Embryonic facial prominence (tissue), 1 donor: ENCODE measurements at regions not wholly inside any gene's neighbourhood (a gene's known extent, or its start where the extent isn't known, plus 50 kb on each side); places are given as distances from the start of the nearest gene placed in this dataset.

Source experiments
- DNase-seq: peaks from one replicate; pipeline ENCODE4 v3.0.0-alpha.2; 2016; ENCODE audit errors: extremely low spot score

DNA sequence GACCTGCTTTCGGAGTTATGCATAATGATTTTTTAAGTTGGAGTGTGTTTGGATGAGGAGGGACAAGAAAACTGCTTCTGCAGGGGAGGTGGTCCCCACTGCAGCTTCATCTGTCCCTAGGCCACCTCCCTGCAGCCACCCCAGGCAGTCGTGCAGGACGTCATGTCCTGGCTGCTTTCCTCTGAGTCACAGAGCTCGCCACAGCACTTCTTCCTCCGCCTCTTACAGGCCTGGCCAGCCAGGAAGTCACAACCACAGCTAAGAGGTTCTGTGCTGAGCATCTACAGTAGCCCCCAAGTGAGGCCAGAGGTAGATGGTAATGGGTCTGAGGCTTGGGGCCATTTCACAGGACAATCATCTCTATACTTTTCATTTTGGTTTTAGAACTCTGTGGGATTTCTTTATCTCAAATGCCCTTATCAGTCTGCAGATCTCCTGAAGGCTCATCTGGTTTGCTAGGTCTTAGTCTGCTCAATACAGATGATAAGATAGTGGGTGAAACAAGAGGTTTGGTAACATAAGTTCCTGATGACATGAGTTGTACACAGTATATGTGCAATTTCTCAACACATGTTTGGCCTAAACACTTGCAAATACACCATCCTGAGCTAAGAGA is 106.4 kb downstream of the ARF6 start:
- no peak for DNase-seq

DNA sequence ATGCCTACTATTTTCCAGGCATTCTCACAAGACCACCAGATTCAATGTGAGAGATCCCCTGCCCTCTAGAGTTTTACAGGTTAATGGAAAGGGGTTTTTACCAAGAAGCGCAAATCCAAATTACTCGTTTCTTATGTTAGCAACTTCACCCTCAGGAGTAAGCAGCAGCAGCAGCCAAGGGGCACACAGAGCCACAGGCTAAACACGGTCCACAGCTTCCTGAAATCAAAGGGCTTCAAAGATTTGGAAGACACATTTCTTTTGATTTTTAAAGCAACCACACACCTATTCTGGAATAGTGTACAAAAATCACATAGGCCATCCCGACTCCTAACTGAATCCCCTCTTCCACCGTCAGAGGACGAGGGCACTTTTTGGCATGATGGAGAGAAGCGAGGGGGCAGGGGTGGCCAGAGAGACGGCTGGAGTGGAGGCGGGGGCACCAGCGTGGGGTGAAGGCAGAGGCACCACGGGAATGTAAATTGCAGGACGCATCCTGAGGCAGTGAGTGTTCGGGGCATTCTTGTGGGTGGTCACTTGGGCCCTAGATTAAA is 107.0 kb downstream of the ARF6 start:
- DNase-seq: no peak

DNA sequence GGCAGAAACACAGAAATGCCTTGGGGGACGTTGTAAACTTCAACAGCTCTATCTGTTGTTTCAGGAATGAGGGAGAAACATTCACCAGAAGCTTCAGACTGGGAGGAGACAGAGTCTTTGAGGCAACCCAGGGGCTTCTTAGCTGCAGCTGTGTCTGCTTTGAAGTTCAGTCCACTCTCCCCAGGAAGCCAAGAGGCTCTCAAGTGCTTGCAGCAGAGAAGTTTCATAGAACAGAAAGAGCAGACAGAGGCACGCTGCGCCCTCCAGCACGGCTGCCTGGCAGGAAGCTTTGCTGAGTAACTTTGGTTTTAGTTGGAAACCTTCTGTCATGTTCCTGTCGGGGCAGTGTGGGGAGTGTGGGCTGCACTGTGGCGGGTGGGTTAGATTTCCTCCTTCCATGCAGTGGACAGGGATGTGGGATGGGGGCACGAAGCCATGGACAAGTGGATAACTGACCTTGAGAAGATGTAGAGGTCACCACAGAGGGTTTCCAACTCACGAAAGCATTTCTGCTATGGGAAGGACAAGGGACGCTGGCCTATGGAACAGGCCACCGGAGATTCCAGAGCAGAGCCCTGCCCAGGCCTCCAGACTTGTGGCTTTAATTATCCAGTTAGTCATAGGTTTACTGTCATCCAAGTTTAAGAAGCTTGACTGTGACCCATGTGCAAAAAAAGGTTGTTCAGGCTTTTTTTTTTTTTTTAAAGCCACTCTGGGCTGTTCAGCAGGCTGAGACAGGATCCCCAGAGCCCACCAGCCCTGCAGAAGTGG is 107.7 kb downstream of the ARF6 start:
- DNase-seq: peak; percentile 29

DNA sequence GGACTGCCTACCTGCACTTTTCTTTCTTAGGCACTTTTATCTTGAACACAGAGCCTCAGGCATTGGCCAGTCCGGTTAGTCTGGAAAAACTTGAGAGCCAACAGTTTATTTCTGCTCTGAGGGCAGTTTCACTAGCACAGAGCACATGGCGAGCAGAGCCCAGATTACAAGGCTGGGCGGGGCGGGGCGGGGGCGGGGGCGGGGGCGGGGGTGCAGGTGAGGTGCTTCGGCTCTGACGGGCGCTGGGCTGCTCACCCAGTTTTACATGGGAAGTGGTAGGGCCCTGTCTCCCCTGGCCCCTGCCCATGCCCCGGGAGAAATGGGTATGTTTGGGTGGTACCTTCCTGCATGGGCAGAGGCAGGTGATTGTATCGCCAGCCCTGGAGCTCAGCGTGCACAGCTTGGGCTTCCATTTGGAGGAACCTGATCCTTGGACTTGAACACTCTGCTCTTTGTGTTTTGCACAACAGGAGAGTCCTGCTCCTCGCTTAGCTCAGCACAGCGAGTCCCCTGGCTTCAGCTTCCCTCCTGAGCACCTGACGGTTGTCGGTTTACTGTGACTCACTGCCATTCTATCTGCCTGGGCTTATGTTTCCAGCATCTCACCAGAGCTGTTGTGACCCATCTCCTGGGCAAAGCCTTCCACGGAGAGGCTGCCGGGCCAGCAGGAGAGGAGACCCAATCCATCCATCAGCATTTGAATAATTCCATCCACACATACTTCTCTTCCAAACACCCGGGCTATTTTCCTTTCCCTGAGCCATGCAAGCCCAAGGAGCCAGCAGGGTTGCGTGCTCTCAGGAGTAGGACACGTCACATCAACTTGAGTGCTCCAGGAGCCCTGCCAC is 108.5 kb downstream of the ARF6 start:
- no peak for DNase-seq

DNA sequence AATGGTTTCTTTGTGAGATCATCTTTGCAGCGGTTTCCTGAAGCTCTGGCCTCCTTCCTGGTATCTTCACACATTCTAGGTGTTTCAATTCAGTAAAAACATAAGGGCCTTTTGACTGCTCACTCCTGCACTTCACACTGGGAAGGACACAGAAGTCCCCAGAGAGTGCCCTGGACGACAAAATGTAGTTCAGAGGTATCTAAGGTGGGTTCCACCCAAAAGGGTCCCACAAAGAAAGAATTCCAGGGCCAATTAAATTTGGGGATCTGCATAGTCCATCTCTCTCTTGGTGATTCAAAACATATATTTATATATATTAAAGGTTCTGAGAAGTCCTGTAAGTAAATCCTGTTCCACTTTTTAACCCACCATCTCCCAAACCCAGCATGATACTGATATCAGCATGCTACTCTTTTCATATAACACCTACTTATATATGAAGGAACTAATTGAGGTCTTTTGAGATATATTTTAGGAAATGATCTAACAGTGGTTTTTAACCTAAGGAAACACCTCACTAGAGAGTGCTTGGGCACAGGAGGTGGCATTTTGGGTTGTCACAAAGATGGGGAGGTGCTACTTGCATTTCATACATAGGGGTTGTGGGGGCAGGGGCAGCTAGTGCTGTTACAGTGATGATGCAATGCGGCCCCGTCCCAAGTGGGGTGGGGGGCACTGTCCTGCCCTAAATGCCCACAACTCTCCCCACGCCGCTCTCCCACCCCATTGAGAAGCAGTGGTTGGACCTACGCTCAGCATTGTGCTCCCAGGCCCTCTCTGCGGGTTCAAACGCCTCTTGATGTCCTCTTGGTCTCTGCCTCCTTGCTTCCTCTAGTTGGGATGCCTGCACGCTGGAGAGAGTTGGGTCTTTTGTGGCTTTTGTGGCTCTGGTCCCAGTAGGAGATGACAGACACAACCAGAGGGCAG is 109.4 kb downstream of the ARF6 start:
- no peak for DNase-seq

DNA sequence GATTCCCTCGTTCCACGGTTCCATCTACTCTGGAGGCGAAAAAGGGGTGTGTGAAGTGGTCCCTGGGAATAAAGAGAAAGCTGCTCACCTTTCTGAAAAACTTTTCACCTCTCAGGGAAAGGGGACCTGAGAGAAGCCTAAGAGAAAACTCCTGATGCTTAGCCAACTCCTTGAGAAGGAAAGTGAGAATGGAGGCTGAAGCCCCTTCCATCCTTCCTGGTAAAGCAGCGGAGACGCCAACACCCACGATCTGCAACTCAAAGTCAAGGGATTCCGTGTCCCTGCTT is 110.0 kb downstream of the ARF6 start:
- no peak for DNase-seq

DNA sequence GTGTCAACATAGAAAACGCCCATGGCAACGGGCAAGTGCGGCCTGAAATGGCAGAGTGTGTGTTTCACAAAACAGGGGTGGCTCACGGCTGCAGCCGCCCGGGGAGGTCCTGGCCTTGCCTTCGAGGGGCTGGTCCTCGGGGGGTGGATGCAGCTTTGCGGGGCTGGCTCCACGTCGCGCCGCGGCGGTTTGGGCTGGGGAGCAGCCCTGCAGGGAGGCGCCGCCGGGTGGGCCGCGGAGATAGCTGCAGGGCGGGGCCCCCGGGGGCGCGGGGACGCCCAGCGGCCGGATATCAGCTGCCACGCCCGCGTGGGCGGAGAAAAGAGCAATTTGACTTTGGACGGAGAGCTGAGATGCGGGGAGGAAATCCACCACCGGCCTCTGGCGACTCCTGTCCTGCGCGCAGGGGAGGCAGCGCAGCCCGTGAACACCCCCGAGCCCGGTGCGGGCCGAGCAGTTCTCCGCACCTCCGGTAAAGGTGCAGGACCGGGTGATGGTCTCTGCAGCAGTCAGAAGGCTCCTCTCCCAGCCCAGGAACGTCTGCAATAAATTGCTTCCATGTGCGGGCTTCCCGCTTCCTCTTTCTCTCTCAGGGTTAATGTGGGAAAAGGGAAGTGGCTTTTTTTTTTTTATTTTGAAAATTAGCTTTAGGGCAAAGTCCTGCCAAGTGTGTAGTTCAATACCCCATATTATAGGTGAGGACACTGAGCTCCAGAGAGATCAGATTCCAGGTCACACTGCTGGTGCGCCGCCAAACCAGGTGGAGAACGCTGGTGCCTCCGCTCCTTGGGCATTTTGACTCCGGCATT is 110.5 kb downstream of the ARF6 start:
- DNase-seq: peak; percentile 35

DNA sequence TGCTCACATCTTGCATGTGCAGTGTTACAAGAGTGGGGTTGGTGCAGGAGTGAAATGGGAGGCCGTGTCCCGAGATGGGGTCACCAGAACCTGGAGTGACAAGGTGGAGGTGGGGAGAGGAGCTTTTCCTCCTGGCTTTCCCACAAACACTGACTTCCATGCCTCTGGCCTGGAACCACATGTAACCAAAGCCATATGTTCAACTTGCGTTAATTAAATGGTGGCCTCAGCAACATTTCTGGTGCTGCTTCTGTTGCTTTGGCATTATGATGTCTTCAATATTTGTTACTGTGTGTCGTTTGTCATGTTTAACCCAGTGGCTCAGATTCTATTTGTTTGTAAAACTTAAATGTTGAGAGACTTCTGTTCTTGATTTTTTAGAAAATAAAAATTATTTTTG is 110.2 kb downstream of the VCPKMT start:
- no peak for DNase-seq

DNA sequence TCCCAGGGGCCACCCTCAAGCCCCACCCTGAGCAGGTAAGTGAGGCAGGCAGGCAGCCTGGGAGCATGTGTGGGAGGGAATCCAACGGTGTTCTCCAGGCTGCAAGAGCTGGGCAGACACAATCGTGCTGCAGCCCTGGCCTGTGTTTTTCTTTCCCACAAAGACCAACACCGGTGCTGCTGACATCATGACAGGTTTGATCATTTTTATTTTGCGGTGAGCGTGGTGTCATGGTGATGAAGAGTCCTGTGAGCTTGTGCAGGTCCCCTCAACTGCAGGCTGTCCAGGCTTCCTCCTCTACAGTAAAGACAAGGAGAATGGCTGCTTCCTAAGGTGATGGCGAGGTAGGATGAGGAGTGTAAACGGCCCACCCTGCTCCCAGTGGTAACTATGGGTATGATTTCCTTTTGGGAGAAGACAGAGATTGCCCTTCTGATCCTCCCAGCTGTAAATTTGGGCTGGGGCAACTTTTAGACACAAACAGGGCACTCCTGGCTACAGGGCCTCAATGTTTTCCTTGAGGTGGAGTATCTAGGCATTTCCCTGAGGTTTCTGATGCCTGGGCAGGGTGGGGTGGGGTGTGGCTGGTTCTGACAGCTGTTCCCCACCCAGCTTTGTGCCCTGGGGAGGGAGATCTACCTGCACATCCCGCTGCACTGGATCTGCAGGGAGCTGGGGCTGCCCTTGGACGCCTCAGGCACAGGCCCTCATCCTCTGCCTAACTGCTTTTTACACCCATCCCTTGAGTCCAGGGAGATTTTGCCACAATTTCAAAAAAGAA is 109.1 kb downstream of the VCPKMT start:
- DNase-seq: no peak

DNA sequence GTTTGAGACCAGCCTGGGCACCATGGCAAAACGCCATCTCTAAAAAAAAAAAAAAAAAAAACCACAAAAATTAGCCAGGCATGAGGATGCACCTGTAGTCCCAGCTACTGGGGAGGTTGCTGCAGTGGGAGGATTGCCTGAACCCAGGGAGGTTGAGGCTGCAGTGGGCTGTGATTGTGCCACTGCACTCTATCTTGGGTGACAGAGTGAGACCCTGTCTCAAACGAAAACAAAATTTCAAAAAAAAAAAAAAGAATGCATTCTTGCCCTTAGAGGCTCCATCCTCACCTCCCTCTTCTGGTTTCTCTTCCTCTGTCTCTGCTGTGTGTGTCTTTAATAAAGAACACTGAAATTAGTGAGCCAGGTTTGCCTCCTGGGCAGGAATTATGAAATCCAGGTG is 107.8 kb downstream of the VCPKMT start:
- no peak for DNase-seq

DNA sequence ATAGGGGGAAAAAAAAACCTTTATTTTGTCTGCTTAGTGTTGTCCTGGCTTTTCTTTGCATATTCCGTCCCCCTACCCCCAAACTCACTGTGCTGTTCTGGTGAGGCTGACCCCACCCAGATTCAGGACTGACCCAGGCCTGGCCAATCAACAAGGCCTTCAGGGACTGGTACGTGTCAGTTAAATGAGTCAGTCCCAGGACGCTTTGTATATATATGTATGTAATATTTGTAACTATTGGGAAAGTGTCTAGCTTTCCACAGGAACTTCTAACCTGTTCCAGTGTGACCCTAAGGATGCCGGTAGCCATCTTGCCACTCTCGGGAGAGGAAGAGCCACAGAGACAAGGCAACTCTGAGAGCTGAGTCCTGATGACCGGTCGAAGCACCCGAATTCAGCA is 107.4 kb downstream of the VCPKMT start:
- DNase-seq: no peak

DNA sequence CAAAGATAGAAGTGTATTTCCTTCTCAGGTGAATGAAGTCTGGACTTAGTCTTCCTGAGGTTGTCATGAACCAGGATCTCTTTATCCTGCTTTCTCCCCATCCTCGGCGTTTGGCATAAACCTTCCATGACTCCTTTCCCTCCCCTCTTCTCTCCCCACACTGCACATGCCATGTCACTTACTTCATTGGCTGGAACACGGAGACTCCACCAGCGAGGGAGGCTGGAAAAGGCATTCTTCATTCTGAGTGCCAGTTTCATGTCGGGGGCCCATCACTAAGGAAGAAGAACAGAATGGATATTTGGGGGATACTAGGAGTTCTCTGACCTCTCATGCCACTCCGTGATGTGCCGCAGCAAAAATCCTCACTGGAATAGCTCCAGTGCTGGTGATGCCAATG is 105.6 kb downstream of the VCPKMT start:
- no peak for DNase-seq

DNA sequence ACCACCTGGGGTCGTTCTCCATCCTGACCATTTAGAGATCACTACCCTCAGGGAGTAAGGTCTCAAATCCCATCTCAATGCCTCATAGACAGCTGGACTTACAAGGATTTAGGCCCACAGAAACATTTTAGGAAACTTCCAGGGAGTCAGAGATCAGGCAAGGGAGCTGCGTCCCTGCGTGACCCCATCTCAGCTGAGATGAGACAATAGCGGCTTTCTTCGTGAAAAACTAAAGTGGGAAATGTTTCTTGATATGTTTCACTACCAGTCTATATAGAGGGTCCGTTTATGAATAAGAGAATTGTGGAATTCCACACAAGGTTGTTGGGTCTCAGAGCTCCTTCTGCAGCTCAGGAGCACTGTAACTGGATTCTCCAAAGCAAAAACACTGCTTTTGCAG is 105.1 kb downstream of the VCPKMT start:
- DNase-seq: no peak

DNA sequence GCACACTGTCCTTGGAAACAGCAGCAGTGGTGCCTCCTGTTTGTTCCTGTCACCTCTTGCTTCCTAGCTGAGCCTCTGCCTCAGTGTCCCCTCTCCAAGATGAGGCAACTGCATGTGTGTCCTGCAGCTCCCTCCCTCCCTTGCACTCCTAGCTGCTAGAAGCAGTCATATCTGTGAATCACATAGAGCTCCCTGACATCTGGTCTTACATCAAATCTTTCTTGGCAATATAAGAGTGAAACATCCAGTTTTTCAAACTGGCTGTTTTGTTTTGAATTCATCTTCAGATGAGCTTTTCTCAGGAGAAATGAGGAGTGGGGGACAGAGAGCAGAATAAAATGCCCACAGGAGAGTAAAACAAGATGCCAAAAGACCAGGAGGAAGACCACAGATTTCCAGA is 103.7 kb downstream of the VCPKMT start:
- no peak for DNase-seq

DNA sequence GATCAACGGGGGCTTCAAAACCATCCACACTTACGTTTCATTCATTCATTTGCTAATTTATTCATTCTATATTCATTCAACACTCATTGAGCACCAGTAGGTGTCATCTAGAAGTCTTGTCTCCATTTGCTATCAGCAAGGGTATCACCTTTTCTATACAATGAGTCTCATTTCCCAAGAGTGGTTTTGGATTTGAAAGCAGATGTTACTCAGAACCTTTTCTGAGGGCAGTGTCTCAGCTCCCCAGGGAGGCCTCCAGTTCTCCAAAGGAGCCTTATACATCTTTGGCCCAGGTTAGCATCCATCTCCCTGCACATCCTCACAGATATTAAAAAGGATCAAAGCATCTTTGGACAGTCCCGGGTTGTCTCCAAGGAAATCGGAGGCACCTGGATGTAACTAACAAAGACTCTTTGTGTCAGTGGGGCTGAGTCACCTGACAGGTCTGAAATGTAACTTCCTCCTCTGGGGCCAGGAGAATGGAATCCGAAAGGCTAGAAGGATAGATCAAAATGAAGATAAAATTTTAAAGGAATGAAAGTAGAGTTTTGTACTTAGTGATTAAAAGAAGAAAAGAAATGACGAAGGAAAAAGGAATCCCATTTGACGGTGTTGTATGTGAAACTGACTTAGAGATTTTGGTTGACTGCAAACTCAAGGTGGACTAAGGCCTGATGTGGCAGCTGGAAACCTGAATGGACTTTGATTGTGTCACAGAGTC is 103.0 kb downstream of the VCPKMT start:
- DNase-seq: no peak

DNA sequence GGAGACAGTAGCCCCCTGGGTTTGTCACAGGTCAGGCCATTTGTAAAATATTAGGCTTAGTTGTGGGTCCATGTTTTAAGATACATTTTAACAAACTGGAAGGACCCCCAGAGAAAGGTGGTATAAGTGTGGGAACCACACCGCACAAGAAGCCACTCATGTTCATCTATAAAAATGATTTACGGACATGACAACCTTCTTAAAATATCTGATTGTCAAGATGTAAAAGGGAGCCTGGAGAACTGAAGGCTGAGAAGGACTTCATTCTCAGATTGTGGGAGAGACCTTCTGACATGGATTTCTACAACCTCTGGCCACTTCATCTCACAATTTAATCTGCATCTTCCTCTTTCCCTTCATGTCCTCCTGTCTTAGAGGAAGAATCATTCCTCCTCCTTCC is 102.4 kb downstream of the VCPKMT start:
- DNase-seq: no peak

DNA sequence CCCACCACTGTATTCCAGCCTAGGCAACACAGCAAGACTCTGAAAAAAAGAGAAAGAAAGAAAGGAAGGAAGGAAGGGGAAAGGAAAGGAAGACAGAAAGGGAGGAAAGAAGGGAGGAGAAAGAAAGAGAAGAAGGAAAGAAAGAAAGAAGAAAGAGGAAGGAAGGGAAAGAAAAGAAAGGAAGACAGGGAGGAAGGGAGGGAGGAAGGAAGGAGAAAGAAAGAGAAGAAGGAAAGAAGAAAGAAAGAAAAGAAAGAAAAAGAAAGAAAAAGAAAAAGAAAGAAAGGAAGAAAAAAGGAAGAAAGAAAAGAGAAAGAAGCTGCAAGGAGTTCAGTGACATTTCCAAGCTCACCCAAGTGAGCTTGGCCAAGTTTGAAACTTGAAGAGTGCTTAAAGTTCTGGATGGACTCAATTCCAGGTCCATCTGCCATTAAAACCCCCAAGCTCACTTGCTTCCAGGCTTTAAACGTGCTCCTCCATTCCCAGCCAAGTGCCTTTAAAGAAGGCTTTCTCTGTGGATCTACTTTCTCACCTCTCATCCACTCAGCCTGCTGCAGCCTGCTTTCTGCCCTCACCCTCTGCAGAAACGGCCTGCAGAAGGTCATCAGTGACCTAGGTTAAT is 101.5 kb downstream of the VCPKMT start:
- no peak for DNase-seq

DNA sequence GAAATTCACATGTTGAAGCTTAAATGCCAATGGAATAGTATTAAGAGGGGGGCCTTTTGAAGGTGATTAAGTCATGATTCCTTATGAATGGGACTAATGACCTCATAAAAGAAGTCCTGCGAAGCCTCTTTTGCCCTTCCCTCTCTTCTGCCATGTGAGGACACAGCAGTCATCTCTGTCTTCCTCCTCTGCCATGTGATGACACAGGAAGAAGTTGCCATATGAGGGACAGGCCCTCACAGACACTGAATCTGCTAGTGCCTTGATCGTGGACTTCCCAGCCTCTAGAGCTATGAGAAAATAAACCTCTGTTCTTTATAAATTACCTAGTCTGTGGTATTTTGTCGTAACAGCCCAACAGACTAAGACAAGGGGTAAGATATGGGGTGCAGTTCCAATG is 100.7 kb downstream of the VCPKMT start:
- no peak for DNase-seq
